ENCODE measurements at regions not wholly inside any gene's neighbourhood (a gene's known extent, or its start where the extent isn't known, plus 50 kb on each side); places are given as distances from the start of the nearest gene placed in this dataset.

DNA sequence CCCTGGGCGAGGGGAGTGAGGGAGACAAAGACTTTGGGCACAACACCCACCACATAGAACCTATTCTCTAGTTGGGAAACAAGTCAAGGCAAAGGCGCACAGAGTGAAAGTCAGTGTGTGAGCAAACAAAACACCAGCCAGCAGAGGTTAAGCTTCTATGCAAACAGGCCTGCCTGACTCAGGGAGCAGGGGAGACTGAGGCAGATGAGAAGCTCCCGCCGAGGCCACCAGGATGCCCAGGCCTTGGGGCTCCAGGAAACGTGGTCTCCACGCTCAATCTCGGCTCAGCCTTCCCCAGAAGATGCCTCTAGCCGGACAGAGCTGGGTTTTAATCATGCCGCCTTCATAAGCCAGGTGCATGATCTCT is 74.1 kb upstream of the KCNMA1 start:
- TF ChIP-seq POLR2AphosphoS5 (IDR thresholded peaks at IDR 0.05) (no peak), EP300 (IDR thresholded peaks at IDR 0.05) (no peak), POLR2A (IDR thresholded peaks at IDR 0.05; ENCODE audit: low read depth) (no peak)
- TF ChIP-seq, protein P1, sequence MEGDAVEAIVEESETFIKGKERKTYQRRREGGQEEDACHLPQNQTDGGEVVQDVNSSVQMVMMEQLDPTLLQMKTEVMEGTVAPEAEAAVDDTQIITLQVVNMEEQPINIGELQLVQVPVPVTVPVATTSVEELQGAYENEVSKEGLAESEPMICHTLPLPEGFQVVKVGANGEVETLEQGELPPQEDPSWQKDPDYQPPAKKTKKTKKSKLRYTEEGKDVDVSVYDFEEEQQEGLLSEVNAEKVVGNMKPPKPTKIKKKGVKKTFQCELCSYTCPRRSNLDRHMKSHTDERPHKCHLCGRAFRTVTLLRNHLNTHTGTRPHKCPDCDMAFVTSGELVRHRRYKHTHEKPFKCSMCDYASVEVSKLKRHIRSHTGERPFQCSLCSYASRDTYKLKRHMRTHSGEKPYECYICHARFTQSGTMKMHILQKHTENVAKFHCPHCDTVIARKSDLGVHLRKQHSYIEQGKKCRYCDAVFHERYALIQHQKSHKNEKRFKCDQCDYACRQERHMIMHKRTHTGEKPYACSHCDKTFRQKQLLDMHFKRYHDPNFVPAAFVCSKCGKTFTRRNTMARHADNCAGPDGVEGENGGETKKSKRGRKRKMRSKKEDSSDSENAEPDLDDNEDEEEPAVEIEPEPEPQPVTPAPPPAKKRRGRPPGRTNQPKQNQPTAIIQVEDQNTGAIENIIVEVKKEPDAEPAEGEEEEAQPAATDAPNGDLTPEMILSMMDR (IDR thresholded peaks at IDR 0.05): no peak

All from esophagus muscularis mucosa (tissue), 4 donors.